ENCODE measurements at regions not wholly inside any gene's neighbourhood (a gene's known extent, or its start where the extent isn't known, plus 50 kb on each side); places are given as distances from the start of the nearest gene placed in this dataset.

GRCh38 chr16:50954469-50954868, 196.6 kb downstream of the SALL1 start:
- no peak for DNase-seq (ENCODE audit: low read depth)
- no peaks in the 10 kb centered on the region for H3K36me3 Mint-ChIP-seq (ENCODE audit: low read depth, unreplicated experiment)
- H3K4me1 ChIP-seq (ENCODE audit: insufficient read depth, low read length) = no peaks in the 10 kb centered on the region
- no peaks in the 10 kb centered on the region for H3K4me1 Mint-ChIP-seq (ENCODE audit: low read depth, unreplicated experiment)
- H3K27me3 ChIP-seq (ENCODE audit: insufficient read depth, low read length) = no peaks in the 10 kb centered on the region
- H3K9me3 Mint-ChIP-seq (ENCODE audit: unreplicated experiment) = no peaks in the 10 kb centered on the region
- H3K9me3 ChIP-seq (ENCODE audit: insufficient read depth, low read depth, low read length) = no peaks in the 10 kb centered on the region
- H3K9ac ChIP-seq (ENCODE audit: low read length) = no peak overlapping the region
- H2AFZ ChIP-seq (ENCODE audit: low read depth, low read length) = no peak overlapping the region
- H3K27ac Mint-ChIP-seq (ENCODE audit: unreplicated experiment) = no peak overlapping the region
- no peaks in the 10 kb centered on the region for H3K79me2 ChIP-seq (ENCODE audit: insufficient read depth, low read length)
- no peaks in the 10 kb centered on the region for H3K36me3 ChIP-seq (ENCODE audit: insufficient read depth, low read length)
- peaks cover 26% of the 10 kb centered on the region for H3K27me3 Mint-ChIP-seq (ENCODE audit: low read depth, unreplicated experiment)
- no peak for FAIRE-seq
- no peak overlapping the region for H3K4me3 ChIP-seq (ENCODE audit: insufficient read depth, low read depth, low read length)
- no peak overlapping the region for H3K4me3 Mint-ChIP-seq (ENCODE audit: unreplicated experiment)
- no peak overlapping the region for H3K27ac ChIP-seq (ENCODE audit: low read depth, low read length)
- no peak overlapping the region for H3K4me2 ChIP-seq (ENCODE audit: low read length)
- H4K20me1 ChIP-seq (ENCODE audit: insufficient read depth, low read length) = no peaks in the 10 kb centered on the region
- TF ChIP-seq EZH2 (IDR thresholded peaks at IDR 0.05; ENCODE audit: insufficient read depth, low read length) (no peak), CTCF (IDR thresholded peaks at IDR 0.05; ENCODE audit: insufficient read depth, low read depth, low read length) (no peak)

- Mint-ChIP-seq H3K27me3 (ENCODE audit: low read depth, unreplicated experiment) (peaks cover 28% of the 10 kb centered on the region), H3K9me3 (ENCODE audit: unreplicated experiment) (no peaks in the 10 kb centered on the region), H3K4me1 (ENCODE audit: low read depth, unreplicated experiment) (no peaks in the 10 kb centered on the region), H3K4me3 (ENCODE audit: unreplicated experiment) (no peak overlapping the region), H3K36me3 (ENCODE audit: low read depth, unreplicated experiment) (no peaks in the 10 kb centered on the region), H3K27ac (ENCODE audit: unreplicated experiment) (no peak overlapping the region)
- no peak overlapping the region for H2AFZ ChIP-seq (ENCODE audit: low read depth, low read length)
- H3K79me2 ChIP-seq (ENCODE audit: insufficient read depth, low read length) = no peaks in the 10 kb centered on the region
- no peak for DNase-seq (ENCODE audit: low read depth)
- H4K20me1 ChIP-seq (ENCODE audit: insufficient read depth, low read length) = no peaks in the 10 kb centered on the region
- FAIRE-seq = no peak
- no peak overlapping the region for H3K4me2 ChIP-seq (ENCODE audit: low read length)
- H3K9ac ChIP-seq (ENCODE audit: low read length) = no peak overlapping the region
- no peaks in the 10 kb centered on the region for H3K4me1 ChIP-seq (ENCODE audit: insufficient read depth, low read length)
- no peak overlapping the region for H3K27ac ChIP-seq (ENCODE audit: low read depth, low read length)
- no peak overlapping the region for H3K4me3 ChIP-seq (ENCODE audit: insufficient read depth, low read depth, low read length)
- no peaks in the 10 kb centered on the region for H3K27me3 ChIP-seq (ENCODE audit: insufficient read depth, low read length)
- H3K36me3 ChIP-seq (ENCODE audit: insufficient read depth, low read length) = no peaks in the 10 kb centered on the region
- H3K9me3 ChIP-seq (ENCODE audit: insufficient read depth, low read depth, low read length) = no peaks in the 10 kb centered on the region
- TF ChIP-seq CTCF (IDR thresholded peaks at IDR 0.05; ENCODE audit: insufficient read depth, low read depth, low read length) (no peak), EZH2 (IDR thresholded peaks at IDR 0.05; ENCODE audit: insufficient read depth, low read length) (no peak)
Observed at GRCh38 chr16:50953290-50953689, 197.8 kb downstream of the SALL1 start.

GRCh38 chr16:50950955-50951354, 200.1 kb downstream of the SALL1 start:
- Histone ChIP-seq H3K4me2 (ENCODE audit: low read length) (no peak overlapping the region), H2AFZ (ENCODE audit: low read depth, low read length) (no peak overlapping the region), H3K79me2 (ENCODE audit: insufficient read depth, low read length) (no peaks in the 10 kb centered on the region), H3K9me3 (ENCODE audit: insufficient read depth, low read depth, low read length) (no peaks in the 10 kb centered on the region), H3K36me3 (ENCODE audit: insufficient read depth, low read length) (no peaks in the 10 kb centered on the region), H3K27me3 (ENCODE audit: insufficient read depth, low read length) (no peaks in the 10 kb centered on the region), H3K4me1 (ENCODE audit: insufficient read depth, low read length) (no peaks in the 10 kb centered on the region), H3K9ac (ENCODE audit: low read length) (no peak overlapping the region), H4K20me1 (ENCODE audit: insufficient read depth, low read length) (no peaks in the 10 kb centered on the region), H3K4me3 (ENCODE audit: insufficient read depth, low read depth, low read length) (no peak overlapping the region), H3K27ac (ENCODE audit: low read depth, low read length) (no peak overlapping the region)
- no peaks in the 10 kb centered on the region for H3K36me3 Mint-ChIP-seq (ENCODE audit: low read depth, unreplicated experiment)
- no peak for TF ChIP-seq EZH2 (IDR thresholded peaks at IDR 0.05; ENCODE audit: insufficient read depth, low read length)
- TF ChIP-seq CTCF (IDR thresholded peaks at IDR 0.05; ENCODE audit: insufficient read depth, low read depth, low read length) = no peak
- H3K4me1 Mint-ChIP-seq (ENCODE audit: low read depth, unreplicated experiment) = no peaks in the 10 kb centered on the region
- FAIRE-seq (no peak), DNase-seq (ENCODE audit: low read depth) (no peak)
- H3K9me3 Mint-ChIP-seq (ENCODE audit: unreplicated experiment) = no peaks in the 10 kb centered on the region
- H3K27ac Mint-ChIP-seq (ENCODE audit: unreplicated experiment) = no peak overlapping the region
- no peak overlapping the region for H3K4me3 Mint-ChIP-seq (ENCODE audit: unreplicated experiment)
- peaks cover 13% of the 10 kb centered on the region for H3K27me3 Mint-ChIP-seq (ENCODE audit: low read depth, unreplicated experiment)
